H1 (cell line): ENCODE measurements at regions not wholly inside any gene's neighbourhood (a gene's known extent, or its start where the extent isn't known, plus 50 kb on each side); places are given as distances from the start of the nearest gene placed in this dataset.
A peak's percentile ranks its signal among the peaks of the same experiment; 100 is the strongest.

Experiments
- CTCF ChIA-PET: fragments of 300-600 bp; sonication (Branson Sonifier 250); formaldehyde crosslinking; loops from one replicate; lab custom pipeline; 2021; ENCODE audit not compliant: partially characterized antibody; lab: Charles Lee
- POLR2A ChIA-PET: fragments of 300-600 bp; sonication (Branson Sonifier 250); formaldehyde crosslinking; loops from one replicate; lab custom pipeline; 2021; ENCODE audit warnings: inconsistent platforms; ENCODE audit not compliant: partially characterized antibody; lab: Charles Lee
- DNase-seq, 2 experiments: peaks; one replicate each; pipeline versions ENCODE4 v3.0.0 to v3.0.0-alpha.2; 2010 to 2022; ENCODE audit warnings: low spot score in 2 of 2, low read depth in 1 of 2, mixed read lengths in 1 of 2
- FAIRE-seq: peaks from 2 replicates; lab custom pipeline; 2011; peaks lifted over from hg19 to GRCh38; lab: Jason Lieb, UNC
- H2AFZ ChIP-seq: 2 replicates; pipeline ENCODE4 v1.8.1; 2012; ENCODE audit warnings: low read length, inconsistent platforms
- H2AK5ac ChIP-seq: 2 replicates; pipeline ENCODE4 v1.6.1; 2013; ENCODE audit warnings: low read depth, low read length
- H2BK120ac ChIP-seq: replicated peaks from 2 replicates; pipeline ENCODE3; 2013; ENCODE audit warnings: low read depth, low read length, inconsistent platforms
- H2BK12ac ChIP-seq: 2 replicates; pipeline ENCODE4 v1.6.1; 2013; ENCODE audit warnings: low read depth, low read length
- H2BK15ac ChIP-seq: 2 replicates; pipeline ENCODE4 v1.6.1; 2013; ENCODE audit warnings: low read length
- H2BK20ac ChIP-seq: 2 replicates; pipeline ENCODE4 v1.6.1; 2013; ENCODE audit warnings: low read length
- H2BK5ac ChIP-seq: 2 replicates; pipeline ENCODE4 v1.6.1; 2013; ENCODE audit warnings: low read depth, low read length
- H3K14ac ChIP-seq: 2 replicates; pipeline ENCODE4 v1.6.1; 2013; ENCODE audit warnings: inconsistent platforms; ENCODE audit not compliant: insufficient read length
- H3K18ac ChIP-seq: 2 replicates; pipeline ENCODE4 v1.6.1; 2013; ENCODE audit warnings: low read length; ENCODE audit errors: extremely low read depth
- H3K23ac ChIP-seq: 2 replicates; pipeline ENCODE4 v1.6.1; 2013; ENCODE audit warnings: inconsistent platforms; ENCODE audit not compliant: insufficient read length
- H3K23me2 ChIP-seq: 2 replicates; pipeline ENCODE4 v1.6.1; 2013; ENCODE audit warnings: low read depth, low read length
- H3K27ac ChIP-seq: 2 replicates; pipeline ENCODE4 v1.6.1; 2011; ENCODE audit warnings: low read depth, low read length, inconsistent platforms
- H3K27me3 ChIP-seq, 4 experiments: replicated peaks in 1 of 4; 1 replicate in 1 of 4; 2 replicates in 3 of 4; pipeline versions ENCODE4 v1.6.1 to v1.8.1; 2011 to 2013; ENCODE audit warnings: low read length in 3 of 4, mild to moderate bottlenecking in 3 of 4, inconsistent platforms in 2 of 4, mixed read lengths in 2 of 4, moderate library complexity in 1 of 4; ENCODE audit not compliant: control insufficient read depth in 3 of 4, insufficient read depth in 3 of 4; ENCODE audit errors: extremely low read depth in 1 of 4
- H3K36me3 ChIP-seq, 4 experiments: 2 replicates each; pipeline versions ENCODE4 v1.6.1 to v1.8.1; 2011 to 2013; ENCODE audit warnings: mild to moderate bottlenecking in 4 of 4, low read length in 3 of 4, moderate library complexity in 2 of 4, control low read depth in 1 of 4, inconsistent platforms in 1 of 4; ENCODE audit not compliant: insufficient read depth in 4 of 4, control insufficient read depth in 2 of 4
- H3K4ac ChIP-seq: replicated peaks from 2 replicates; pipeline ENCODE3; 2013; ENCODE audit warnings: low read length, low read depth, mixed read lengths, inconsistent platforms; ENCODE audit not compliant: insufficient read length
- H3K4me1 ChIP-seq, 4 experiments: replicated peaks in 1 of 4; 1 replicate in 1 of 4; 2 replicates in 3 of 4; pipeline versions ENCODE4 v1.6.1 to v1.8.1; 2011 to 2013; ENCODE audit warnings: low read length in 3 of 4, inconsistent platforms in 2 of 4, mixed read lengths in 1 of 4; ENCODE audit not compliant: insufficient read depth in 4 of 4, control insufficient read depth in 3 of 4
- H3K4me2 ChIP-seq, 2 experiments: 2 replicates each; pipeline versions ENCODE4 v1.6.1 to v1.8.1; 2011 to 2013; ENCODE audit warnings: low read depth in 2 of 2, low read length in 2 of 2, control low read depth in 1 of 2, inconsistent platforms in 1 of 2, mild to moderate bottlenecking in 1 of 2; ENCODE audit not compliant: insufficient read depth in 1 of 2
- H3K4me3 ChIP-seq, 4 experiments: fragments of 200-600, 300-600 bp in 1 of 4; sonication (generic), shearing (Covaris generic), sonication (Bioruptor Twin) in 1 of 4; 2 replicates each; pipeline versions ENCODE4 v1.5.1 to v1.8.1; 2011 to 2016; ENCODE audit warnings: low read length in 4 of 4, low read depth in 3 of 4, control low read depth in 2 of 4, inconsistent platforms in 2 of 4, mild to moderate bottlenecking in 2 of 4, mixed read lengths in 1 of 4, moderate library complexity in 1 of 4; ENCODE audit not compliant: insufficient read depth in 2 of 4; ENCODE audit errors: extremely low read depth in 1 of 4
- H3K56ac ChIP-seq: replicated peaks from 2 replicates; pipeline ENCODE3; 2013; ENCODE audit warnings: low read depth, mild to moderate bottlenecking, mixed read lengths, low read length, inconsistent platforms; ENCODE audit not compliant: insufficient read length
- H3K79me1 ChIP-seq: 2 replicates; pipeline ENCODE4 v1.6.1; 2013; ENCODE audit warnings: low read depth, low read length, control low read depth
- H3K79me2 ChIP-seq, 2 experiments: 2 replicates each; pipeline versions ENCODE4 v1.6.1 to v1.8.1; 2012 to 2013; ENCODE audit warnings: low read length in 2 of 2, mild to moderate bottlenecking in 2 of 2, inconsistent platforms in 1 of 2; ENCODE audit not compliant: insufficient read depth in 2 of 2, control insufficient read depth in 1 of 2
- H3K9ac ChIP-seq, 4 experiments: replicated peaks in 1 of 4; 1 replicate in 1 of 4; 2 replicates in 3 of 4; pipeline versions ENCODE4 v1.6.1 to v1.8.1; 2011 to 2013; ENCODE audit warnings: low read depth in 3 of 4, low read length in 3 of 4, control low read depth in 2 of 4, mild to moderate bottlenecking in 2 of 4, moderate library complexity in 2 of 4, inconsistent platforms in 1 of 4; ENCODE audit errors: extremely low read depth in 1 of 4
- H3K9me3 ChIP-seq, 2 experiments: 2 replicates each; pipeline versions ENCODE4 v1.6.1 to v1.8.1; 2012 to 2013; ENCODE audit warnings: mild to moderate bottlenecking in 2 of 2, moderate library complexity in 2 of 2, control low read depth in 1 of 2, inconsistent platforms in 1 of 2, low read depth in 1 of 2, low read length in 1 of 2, mixed read lengths in 1 of 2; ENCODE audit not compliant: insufficient read depth in 2 of 2
- H4K20me1 ChIP-seq, 2 experiments: replicated peaks in 1 of 2; 2 replicates each; pipeline versions ENCODE3 to v1.8.1; 2011 to 2013; ENCODE audit warnings: inconsistent platforms in 2 of 2, low read length in 2 of 2, mild to moderate bottlenecking in 1 of 2; ENCODE audit not compliant: insufficient read depth in 2 of 2, control insufficient read depth in 1 of 2
- H4K5ac ChIP-seq: 2 replicates; pipeline ENCODE4 v1.6.1; 2013; ENCODE audit warnings: low read length, low read depth, mixed read lengths, inconsistent platforms; ENCODE audit not compliant: insufficient read length
- H4K8ac ChIP-seq: 2 replicates; pipeline ENCODE4 v1.8.0; 2013; ENCODE audit warnings: mild to moderate bottlenecking, moderate library complexity, low read length, inconsistent platforms; ENCODE audit not compliant: insufficient read depth; ENCODE audit errors: extremely low read depth
- H4K91ac ChIP-seq: replicated peaks from 2 replicates; pipeline ENCODE3; 2013; ENCODE audit warnings: low read length, mixed read lengths, inconsistent platforms; ENCODE audit not compliant: insufficient read length
- ATF3 ChIP-seq: IDR thresholded peaks from 2 replicates; pipeline ENCODE4 v1.6.1; 2011; ENCODE audit warnings: low read depth, mild to moderate bottlenecking, low read length; ENCODE audit not compliant: insufficient read depth
- BACH1 ChIP-seq: IDR thresholded peaks from 2 replicates; pipeline ENCODE4 v1.6.1; 2012; ENCODE audit warnings: low read length, improper control_type of control experiment
- BCL11A ChIP-seq, 2 experiments: IDR thresholded peaks; one replicate each; pipeline ENCODE4 v1.6.1; 2011; ENCODE audit warnings: low read depth in 2 of 2, low read length in 2 of 2, mild to moderate bottlenecking in 2 of 2
- CBX5 ChIP-seq: fragments of 300-800, 300-1000 bp; sonication (generic); IDR thresholded peaks from 2 replicates; pipeline ENCODE4 v1.7.1; 2016; ENCODE audit warnings: antibody characterized with exemption, low read length, low read depth
- EP300 ChIP-seq, 2 experiments: IDR thresholded peaks; 1 replicate in 1 of 2; 2 replicates in 1 of 2; pipeline ENCODE4 v1.6.1; 2011 to 2012; ENCODE audit warnings: low read depth in 2 of 2, low read length in 2 of 2, mild to moderate bottlenecking in 2 of 2, borderline replicate concordance in 1 of 2, inconsistent platforms in 1 of 2, moderate library complexity in 1 of 2
- FOSL1 ChIP-seq: IDR thresholded peaks from 2 replicates; pipeline ENCODE4 v1.6.1; 2011; ENCODE audit warnings: mild to moderate bottlenecking, low read depth, low read length, moderate library complexity; ENCODE audit not compliant: insufficient read depth
- GABPA ChIP-seq: IDR thresholded peaks from 2 replicates; pipeline ENCODE4 v1.6.1; 2011; ENCODE audit warnings: mild to moderate bottlenecking, low read length, moderate library complexity, borderline replicate concordance; ENCODE audit not compliant: insufficient read depth
- HDAC2 ChIP-seq, 2 experiments: fragments of 300-600 bp in 1 of 2; sonication (generic) in 1 of 2; IDR thresholded peaks; 2 replicates each; pipeline ENCODE4 v1.6.1; 2011 to 2012; ENCODE audit warnings: low read depth in 2 of 2, low read length in 2 of 2, mild to moderate bottlenecking in 2 of 2, moderate library complexity in 2 of 2, borderline replicate concordance in 1 of 2, inconsistent platforms in 1 of 2
- JUN ChIP-seq: IDR thresholded peaks from 2 replicates; pipeline ENCODE4 v1.6.1; 2011; ENCODE audit warnings: low read depth, mild to moderate bottlenecking, improper control_type of control experiment, low read length
- KDM4A ChIP-seq: IDR thresholded peaks from one replicate; pipeline ENCODE4 v1.7.1; 2012; ENCODE audit warnings: low read depth, mild to moderate bottlenecking, moderate library complexity, low read length, inconsistent platforms; ENCODE audit not compliant: severe bottlenecking
- RAD21 ChIP-seq, 2 experiments: IDR thresholded peaks in 1 of 2; conservative IDR thresholded peaks in 1 of 2; 2 replicates each; pipeline ENCODE4 v1.6.1; 2011; ENCODE audit warnings: low read depth in 2 of 2, low read length in 2 of 2, improper control_type of control experiment in 1 of 2, inconsistent platforms in 1 of 2, mild to moderate bottlenecking in 1 of 2, moderate library complexity in 1 of 2
- SP4 ChIP-seq: IDR thresholded peaks from 2 replicates; pipeline ENCODE4 v1.6.1; 2012; ENCODE audit warnings: low read length, inconsistent platforms
- ZNF274 ChIP-seq: IDR thresholded peaks from 2 replicates; pipeline ENCODE4 v1.7.0; 2012; ENCODE audit warnings: low read length, borderline replicate concordance; ENCODE audit errors: extremely low read depth
- WGBS, 2 experiments: shearing (Covaris generic) in 1 of 2; methylation state at CpG; one replicate each; pipeline versions ENCODE4 v1.1.6 to v1.1.7; 2013 to 2015; ENCODE audit warnings: low lambda C conversion rate in 2 of 2, mixed read lengths in 2 of 2, inconsistent platforms in 1 of 2, low coverage in 1 of 2, missing lambda C conversion rate in 1 of 2; ENCODE audit not compliant: insufficient replicate concordance in 2 of 2, insufficient coverage in 1 of 2, insufficient read length in 1 of 2; ENCODE audit errors: extremely low coverage in 1 of 2, missing lambda C conversion rate in 1 of 2; 5-methylcytosine and 5-hydroxymethylcytosine counted together

GRCh38 chr5:43773478-43773844 is 170.5 kb downstream of the NNT start:
- DNase-seq (peak in 1 of 2 experiments; percentile 10), FAIRE-seq (no peak)
- ChIA-PET CTCF (no interaction called here), POLR2A (no interaction called here)
- Histone ChIP-seq H4K91ac (no peak overlapping the region), H3K79me2 (no peaks in the 10 kb centered on the region), H3K4me1 (peaks cover 0 to 6% (median 3%) of the 10 kb centered on the region in 4 experiments; a peak in 2 of 7 replicates), H3K4me3 (no peak overlapping the region), H3K4ac (no peak overlapping the region), H2BK20ac (no peak overlapping the region), H3K4me2 (no peak overlapping the region), H3K27me3 (no peaks in the 10 kb centered on the region), H3K36me3 (no peaks in the 10 kb centered on the region; a peak in 1 of 8 replicates), H2BK5ac (peak overlapping the region; percentile 10; the same call in 1 of the 2 replicates), H3K27ac (0 out of 2 replicates have a peak overlapping the region, but pooled peaks have one; percentile 26), H4K20me1 (no peaks in the 10 kb centered on the region), H4K8ac (no peak overlapping the region), H3K23me2 (no peaks in the 10 kb centered on the region), H3K18ac (no peak overlapping the region), H3K23ac (no peak overlapping the region), H2AFZ (peak overlapping the region; percentile 95), H3K9me3 (no peaks in the 10 kb centered on the region), H3K14ac (no peak overlapping the region), H2BK12ac (no peak overlapping the region; the same call in 1 of the 2 replicates), H2BK15ac (no peak overlapping the region), H2AK5ac (no peak overlapping the region), H3K9ac (no peak overlapping the region), H4K5ac (no peak overlapping the region), H3K56ac (no peak overlapping the region), H2BK120ac (no peak overlapping the region), H3K79me1 (no peaks in the 10 kb centered on the region)
- WGBS, 2 experiments = 63% methylated on average over 1 of the region's 1 CpG; no CpG with 5 or more reads in 1 of the 2 experiments
- TF ChIP-seq KDM4A (no peak), JUN (no peak; the same call in 1 of the 2 replicates), CBX5 (no peak), BCL11A (IDR thresholded peaks at IDR 0.05; ENCODE audit: low read depth in 2 of 2, low read length in 2 of 2) (no peak), RAD21 (IDR thresholded peaks at IDR 0.05 in 1 of 2, conservative IDR thresholded peaks at IDR 0.05 in 1 of 2; ENCODE audit: low read depth in 2 of 2, low read length in 2 of 2) (no peak), GABPA (no peak), FOSL1 (no peak), SP4 (no peak), ATF3 (no peak), BACH1 (peak; percentile 34; the same call in 1 of the 2 replicates), HDAC2 (IDR thresholded peaks at IDR 0.05; ENCODE audit: borderline replicate concordance in 1 of 2, low read depth in 2 of 2, low read length in 2 of 2) (no peak), EP300 (IDR thresholded peaks at IDR 0.05; ENCODE audit: borderline replicate concordance in 1 of 2, low read depth in 2 of 2, low read length in 2 of 2) (no peak), ZNF274 (no peak)
